ENCODE measurements at regions not wholly inside any gene's neighbourhood (a gene's known extent, or its start where the extent isn't known, plus 50 kb on each side); places are given as distances from the start of the nearest gene placed in this dataset.

DNA sequence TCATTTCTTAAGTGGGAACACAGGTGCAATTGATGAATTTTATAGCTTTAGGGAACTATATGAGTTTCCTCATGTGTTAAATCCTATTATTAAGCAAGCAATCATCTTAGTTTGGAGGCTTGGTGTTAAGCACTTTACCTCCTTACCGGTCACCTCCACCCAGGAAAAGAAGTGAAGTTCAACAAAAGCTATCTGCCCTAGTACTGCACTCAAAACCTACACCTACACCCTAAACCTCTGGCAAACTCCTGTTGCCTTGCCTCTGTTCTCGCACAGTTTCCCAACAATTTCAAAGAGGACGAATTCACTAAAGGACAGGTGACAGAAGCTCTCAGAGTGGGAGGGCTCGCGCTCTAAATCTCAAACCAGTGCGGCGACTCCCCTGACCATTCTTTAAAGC lies 85.7 kb upstream of the TENT5D start:
- H3K4me1 Mint-ChIP-seq, result no peaks in the 10 kb centered on the region
- no peak overlapping the region for H3K27ac Mint-ChIP-seq
- no peak overlapping the region for H3K4me3 Mint-ChIP-seq
- no peak for ATAC-seq (ENCODE audit: low read depth in 2 of 2)
- no peak for DNase-seq
- H3K9me3 Mint-ChIP-seq, result peaks cover 0 to 12% (median 0%) of the 10 kb centered on the region in 7 donors
- H3K36me3 Mint-ChIP-seq, result no peaks in the 10 kb centered on the region
- no peaks in the 10 kb centered on the region for H3K27me3 Mint-ChIP-seq

DNA sequence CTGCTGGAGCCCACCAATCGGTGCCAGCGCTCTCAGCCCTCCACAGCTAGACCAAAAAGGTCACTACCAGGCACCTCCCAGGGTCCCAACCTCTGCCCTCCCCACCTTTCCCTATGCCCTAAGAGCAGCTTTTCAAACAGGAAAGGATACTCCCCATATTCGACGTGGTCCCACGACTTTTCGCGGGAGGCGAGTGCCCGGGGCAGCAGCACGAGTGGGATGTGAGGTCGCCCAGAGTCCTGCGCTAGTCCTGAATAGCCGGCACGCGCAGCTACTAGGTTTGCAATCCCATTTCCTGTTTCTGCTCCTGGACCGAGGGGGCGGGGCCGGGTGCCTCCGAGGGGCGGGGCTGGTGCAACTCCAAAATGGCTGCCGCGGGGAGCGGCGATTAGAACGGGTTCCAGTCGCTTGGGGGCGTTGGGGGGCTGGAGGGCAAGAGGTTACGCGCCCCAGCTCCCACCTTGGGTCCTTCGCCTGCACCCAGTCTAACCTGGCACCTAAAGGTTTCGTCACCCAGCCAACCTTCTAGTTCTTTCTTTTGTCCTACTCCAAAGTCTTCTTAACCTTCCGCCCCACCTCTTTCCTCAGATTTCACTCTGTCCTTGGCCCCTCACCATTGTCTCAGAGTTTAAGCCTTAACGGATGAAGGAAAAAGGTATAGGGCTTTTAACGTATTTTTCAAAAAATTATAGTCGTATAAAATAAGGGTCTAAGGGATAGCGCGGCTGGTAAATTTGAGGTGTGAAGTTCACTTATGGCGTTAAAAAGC lies 85.0 kb upstream of the TENT5D start:
- DNase-seq (no peak), ATAC-seq (ENCODE audit: low read depth in 2 of 2) (no peak)
- H3K27me3 Mint-ChIP-seq, result no peaks in the 10 kb centered on the region

DNA sequence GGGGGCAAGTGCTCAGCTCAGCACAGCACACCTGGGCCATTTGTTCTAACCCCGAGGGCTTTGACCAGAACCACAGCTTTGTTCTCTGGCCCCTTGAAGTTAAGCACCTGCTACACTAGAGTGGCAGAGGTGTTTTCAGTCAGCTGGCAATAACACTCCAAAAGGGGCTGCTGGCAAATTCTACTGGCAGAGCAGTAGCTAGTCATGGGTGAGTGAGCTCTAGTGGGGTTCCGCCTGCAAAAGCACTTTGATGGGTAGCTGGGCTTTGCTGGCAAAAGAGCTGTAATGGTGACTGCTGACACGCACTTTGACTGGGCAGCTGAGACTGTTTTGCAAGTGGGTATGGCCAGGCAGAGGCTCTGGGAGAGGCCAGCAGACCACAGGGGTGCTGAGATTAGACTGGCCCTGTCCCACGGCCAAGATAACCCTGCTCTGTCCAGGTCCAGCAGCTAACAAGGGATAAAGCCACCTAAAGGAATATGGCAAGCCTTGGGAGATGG lies 65.2 kb upstream of the TENT5D start:
- Mint-ChIP-seq H3K4me1 (no peaks in the 10 kb centered on the region), H3K27ac (no peak overlapping the region), H3K27me3 (no peaks in the 10 kb centered on the region), H3K36me3 (no peaks in the 10 kb centered on the region), H3K4me3 (no peak overlapping the region), H3K9me3 (peaks cover 3 to 8% (median 7%) of the 10 kb centered on the region in 7 donors)
- no peak for ATAC-seq (ENCODE audit: low read depth in 2 of 2)
- no peak for DNase-seq

More for the DNA sequence above, 85.0 kb upstream of the TENT5D start:
- H3K36me3 Mint-ChIP-seq, result no peaks in the 10 kb centered on the region
- H3K4me1 Mint-ChIP-seq, result no peaks in the 10 kb centered on the region
- H3K9me3 Mint-ChIP-seq, result peaks cover 0 to 12% (median 0%) of the 10 kb centered on the region in 7 donors
- H3K27ac Mint-ChIP-seq, result no peak overlapping the region
- no peak overlapping the region for H3K4me3 Mint-ChIP-seq
